Liver (tissue), 8 donors: ENCODE measurements at regions not wholly inside any gene's neighbourhood (a gene's known extent, or its start where the extent isn't known, plus 50 kb on each side); places are given as distances from the start of the nearest gene placed in this dataset.

Source experiments
- DNase-seq: peaks from one replicate; pipeline ENCODE4 v3.0.0-alpha.2; 2017; ENCODE audit warnings: low spot score
- H3K27ac ChIP-seq, 2 donors: one replicate each; pipeline ENCODE4 v1.7.0; 2013; ENCODE audit warnings: inconsistent platforms in 2 of 2, low read length in 2 of 2, control low read depth in 1 of 2, low read depth in 1 of 2, mild to moderate bottlenecking in 1 of 2
- H3K27me3 ChIP-seq, 4 donors: one replicate each; pipeline versions ENCODE4 v1.6.1 to v1.7.0; 2013; ENCODE audit warnings: low read length in 3 of 4, inconsistent platforms in 1 of 4, mild to moderate bottlenecking in 1 of 4, moderate library complexity in 1 of 4; ENCODE audit not compliant: control insufficient read depth in 4 of 4, insufficient read depth in 4 of 4
- H3K36me3 ChIP-seq, 4 donors: one replicate each; pipeline versions ENCODE4 v1.6.1 to v1.7.0; 2013; ENCODE audit warnings: low read length in 3 of 4, mild to moderate bottlenecking in 3 of 4, low read depth in 1 of 4, moderate library complexity in 1 of 4; ENCODE audit not compliant: control insufficient read depth in 4 of 4, insufficient read depth in 3 of 4
- H3K4me1 ChIP-seq, 4 donors: one replicate each; pipeline versions ENCODE4 v1.6.1 to v1.7.0; 2013; ENCODE audit warnings: low read length in 3 of 4, mild to moderate bottlenecking in 3 of 4, moderate library complexity in 1 of 4; ENCODE audit not compliant: control insufficient read depth in 4 of 4, insufficient read depth in 4 of 4
- H3K4me3 ChIP-seq, 3 donors: one replicate each; pipeline versions ENCODE4 v1.6.1 to v1.7.0; 2013; ENCODE audit warnings: low read length in 3 of 3, control low read depth in 1 of 3, low read depth in 1 of 3, mild to moderate bottlenecking in 1 of 3
- H3K9ac ChIP-seq, 2 donors: one replicate each; pipeline ENCODE4 v1.7.0; 2013; ENCODE audit warnings: low read length in 2 of 2, mild to moderate bottlenecking in 2 of 2, moderate library complexity in 2 of 2, control low read depth in 1 of 2, low read depth in 1 of 2
- H3K9me3 ChIP-seq, 4 donors: one replicate each; pipeline versions ENCODE4 v1.6.1 to v1.7.0; 2013; ENCODE audit warnings: low read length in 3 of 4; ENCODE audit not compliant: control insufficient read depth in 4 of 4
- CTCF ChIP-seq: fragments of 150-350 bp; IDR thresholded peaks from 2 replicates; pipeline ENCODE4 v1.5.1; 2017; ENCODE audit warnings: improper control_type of control experiment, low read depth, low read length; ENCODE audit not compliant: missing input control
- EGR1 ChIP-seq, 2 donors: IDR thresholded peaks; 2 replicates each; pipeline ENCODE4 v1.6.1; 2016 to 2018; ENCODE audit warnings: antibody characterized with exemption in 2 of 2, low read depth in 2 of 2
- FOXA1 ChIP-seq: IDR thresholded peaks from 2 replicates; pipeline ENCODE4 v1.6.1; 2016; ENCODE audit warnings: antibody characterized with exemption
- FOXA2 ChIP-seq: IDR thresholded peaks from 2 replicates; pipeline ENCODE4 v1.6.1; 2016; ENCODE audit warnings: antibody characterized with exemption
- GABPA ChIP-seq, 2 donors: IDR thresholded peaks in 1 of 2; conservative IDR thresholded peaks in 1 of 2; 2 replicates each; pipeline ENCODE4 v1.6.1; 2016; ENCODE audit warnings: antibody characterized with exemption in 2 of 2, mild to moderate bottlenecking in 1 of 2, moderate library complexity in 1 of 2
- HNF4A ChIP-seq, 2 donors: conservative IDR thresholded peaks; 2 replicates each; pipeline ENCODE4 v1.6.1; 2016; ENCODE audit warnings: antibody characterized with exemption in 2 of 2, mild to moderate bottlenecking in 2 of 2
- HNF4G ChIP-seq: IDR thresholded peaks from 2 replicates; pipeline ENCODE4 v1.6.1; 2016; ENCODE audit warnings: antibody characterized with exemption
- JUND ChIP-seq, 2 donors: IDR thresholded peaks; 2 replicates each; pipeline ENCODE4 v1.6.1; 2016; ENCODE audit warnings: antibody characterized with exemption in 2 of 2
- MAX ChIP-seq: IDR thresholded peaks from 2 replicates; pipeline ENCODE4 v1.6.1; 2016; ENCODE audit warnings: antibody characterized with exemption
- NR2F2 ChIP-seq: IDR thresholded peaks from 2 replicates; pipeline ENCODE4 v1.6.1; 2016; ENCODE audit warnings: antibody characterized with exemption
- RAD21 ChIP-seq, 2 donors: IDR thresholded peaks; 2 replicates each; pipeline ENCODE4 v1.6.1; 2016; ENCODE audit warnings: antibody characterized with exemption in 2 of 2, mild to moderate bottlenecking in 2 of 2
- REST ChIP-seq: IDR thresholded peaks from 2 replicates; pipeline ENCODE4 v1.6.1; 2016; ENCODE audit warnings: antibody characterized with exemption, mild to moderate bottlenecking
- RXRA ChIP-seq, 2 donors: IDR thresholded peaks; 2 replicates each; pipeline ENCODE4 v1.6.1; 2017 to 2018; ENCODE audit warnings: antibody characterized with exemption in 2 of 2, mild to moderate bottlenecking in 1 of 2
- SP1 ChIP-seq: IDR thresholded peaks from 2 replicates; pipeline ENCODE4 v1.6.1; 2018; ENCODE audit warnings: antibody characterized with exemption, mild to moderate bottlenecking
- TAF1 ChIP-seq: conservative IDR thresholded peaks from 2 replicates; pipeline ENCODE4 v1.6.1; 2016; ENCODE audit warnings: antibody characterized with exemption, mild to moderate bottlenecking
- YY1 ChIP-seq: IDR thresholded peaks from 2 replicates; pipeline ENCODE4 v1.6.1; 2016; ENCODE audit warnings: antibody characterized with exemption, mild to moderate bottlenecking
- WGBS: extraction: QIAGEN DNeasy Blood & Tissue Kit; methylation state at CpG from one replicate; pipeline ENCODE4 v1.1.7; 2013; 5-methylcytosine and 5-hydroxymethylcytosine counted together
- TF ChIP-seq, protein P1 (sequence below): IDR thresholded peaks from 2 replicates; pipeline ENCODE4 v1.6.1; 2016; ENCODE audit warnings: antibody characterized with exemption
- TF ChIP-seq, protein P2 (sequence below): IDR thresholded peaks from 2 replicates; pipeline ENCODE4 v1.6.1; 2016; ENCODE audit warnings: antibody characterized with exemption
- donor health status: healthy.
- donor health status: healthy.
- donor health status: healthy.
- donor health status: healthy.
- donor health status: healthy.

DNA sequence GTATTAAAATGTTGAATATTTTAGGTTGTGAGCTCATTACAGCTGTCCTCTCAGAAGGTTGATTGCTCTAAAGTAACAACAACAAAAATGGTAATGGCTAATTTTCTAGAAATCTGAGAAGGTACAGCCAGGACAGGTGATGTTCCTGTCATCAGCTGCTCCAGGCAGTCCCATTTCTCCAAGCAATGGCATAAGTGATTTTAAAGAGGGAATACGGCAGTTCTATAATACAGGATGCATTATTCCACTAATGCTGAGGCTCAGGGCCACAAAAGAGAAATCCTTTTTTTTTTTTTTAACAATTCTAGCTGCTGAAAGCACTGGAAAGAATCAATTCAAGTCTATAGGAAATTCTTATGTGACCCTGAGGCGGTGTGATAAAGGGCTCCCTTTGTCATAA is 199.9 kb downstream of the PMAIP1 start:
- H3K27me3 ChIP-seq, result peaks cover 0 to 3% (median 0%) of the 10 kb centered on the region in 4 donors
- H3K36me3 ChIP-seq, result no peaks in the 10 kb centered on the region
- 73% methylated on average over 2 of the region's 2 CpGs for WGBS
- TF ChIP-seq CTCF (no peak), SP1 (no peak), HNF4A (conservative IDR thresholded peaks at IDR 0.05) (no peak), RXRA (IDR thresholded peaks at IDR 0.05) (no peak), TAF1 (no peak)
- H3K9me3 ChIP-seq, result peaks cover 0 to 2% (median 0%) of the 10 kb centered on the region in 4 donors
- no peak for DNase-seq
- H3K4me3 ChIP-seq, result no peak overlapping the region
- no peaks in the 10 kb centered on the region for H3K4me1 ChIP-seq
- H3K9ac ChIP-seq, result no peak overlapping the region
- H3K27ac ChIP-seq, result no peak overlapping the region

DNA sequence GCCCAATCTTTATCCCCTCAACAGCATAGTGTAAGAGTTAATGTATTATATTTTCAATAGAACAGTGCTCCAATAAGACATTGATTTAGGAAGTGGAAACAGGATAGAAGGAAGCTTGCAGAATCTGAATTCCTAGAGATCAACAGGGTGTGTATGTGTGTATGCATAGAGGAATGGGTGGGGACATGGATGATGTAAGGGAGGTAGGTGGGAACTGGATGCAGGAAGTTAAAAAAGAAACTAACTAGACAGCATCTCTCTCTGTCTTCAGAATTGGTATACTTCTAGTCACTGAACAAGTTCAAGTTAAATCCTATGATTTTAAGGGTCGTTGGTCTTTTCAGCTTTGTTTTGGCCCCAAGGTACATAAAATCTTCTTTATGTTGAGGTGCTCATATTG is 196.6 kb downstream of the PMAIP1 start:
- no peak overlapping the region for H3K4me3 ChIP-seq
- H3K4me1 ChIP-seq, result no peaks in the 10 kb centered on the region
- TF ChIP-seq NR2F2, result no peak
- TF ChIP-seq MAX, result no peak
- no peak for TF ChIP-seq REST
- no peak for TF ChIP-seq JUND (IDR thresholded peaks at IDR 0.05)
- no peak for TF ChIP-seq HNF4G
- no peak for TF ChIP-seq FOXA2
- TF ChIP-seq, protein P1, sequence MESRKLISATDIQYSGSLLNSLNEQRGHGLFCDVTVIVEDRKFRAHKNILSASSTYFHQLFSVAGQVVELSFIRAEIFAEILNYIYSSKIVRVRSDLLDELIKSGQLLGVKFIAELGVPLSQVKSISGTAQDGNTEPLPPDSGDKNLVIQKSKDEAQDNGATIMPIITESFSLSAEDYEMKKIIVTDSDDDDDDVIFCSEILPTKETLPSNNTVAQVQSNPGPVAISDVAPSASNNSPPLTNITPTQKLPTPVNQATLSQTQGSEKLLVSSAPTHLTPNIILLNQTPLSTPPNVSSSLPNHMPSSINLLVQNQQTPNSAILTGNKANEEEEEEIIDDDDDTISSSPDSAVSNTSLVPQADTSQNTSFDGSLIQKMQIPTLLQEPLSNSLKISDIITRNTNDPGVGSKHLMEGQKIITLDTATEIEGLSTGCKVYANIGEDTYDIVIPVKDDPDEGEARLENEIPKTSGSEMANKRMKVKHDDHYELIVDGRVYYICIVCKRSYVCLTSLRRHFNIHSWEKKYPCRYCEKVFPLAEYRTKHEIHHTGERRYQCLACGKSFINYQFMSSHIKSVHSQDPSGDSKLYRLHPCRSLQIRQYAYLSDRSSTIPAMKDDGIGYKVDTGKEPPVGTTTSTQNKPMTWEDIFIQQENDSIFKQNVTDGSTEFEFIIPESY, result no peak
- TF ChIP-seq GABPA (IDR thresholded peaks at IDR 0.05 in 1 of 2, conservative IDR thresholded peaks at IDR 0.05 in 1 of 2), result no peak
- no peak for TF ChIP-seq EGR1 (IDR thresholded peaks at IDR 0.05; ENCODE audit: low read depth in 2 of 2)
- no peak for TF ChIP-seq FOXA1
- no peak for TF ChIP-seq SP1
- TF ChIP-seq CTCF, result no peak
- TF ChIP-seq HNF4A (conservative IDR thresholded peaks at IDR 0.05), result no peak
- TF ChIP-seq TAF1, result no peak
- TF ChIP-seq YY1, result no peak
- TF ChIP-seq, protein P2, sequence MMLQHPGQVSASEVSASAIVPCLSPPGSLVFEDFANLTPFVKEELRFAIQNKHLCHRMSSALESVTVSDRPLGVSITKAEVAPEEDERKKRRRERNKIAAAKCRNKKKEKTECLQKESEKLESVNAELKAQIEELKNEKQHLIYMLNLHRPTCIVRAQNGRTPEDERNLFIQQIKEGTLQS, result no peak
- no peak for TF ChIP-seq RAD21 (IDR thresholded peaks at IDR 0.05)
- TF ChIP-seq RXRA (IDR thresholded peaks at IDR 0.05), result no peak
- DNase-seq, result no peak
- 33% methylated on average over 1 of the region's 1 CpG for WGBS
- H3K9ac ChIP-seq, result no peak overlapping the region
- H3K9me3 ChIP-seq, result peaks cover 0 to 6% (median 0%) of the 10 kb centered on the region in 4 donors
- peaks cover 0 to 3% (median 0%) of the 10 kb centered on the region in 4 donors for H3K27me3 ChIP-seq
- H3K36me3 ChIP-seq, result no peaks in the 10 kb centered on the region
- no peak overlapping the region for H3K27ac ChIP-seq
